Astrocyte (in vitro differentiated cells and primary cell): ENCODE measurements at regions not wholly inside any gene's neighbourhood (a gene's known extent, or its start where the extent isn't known, plus 50 kb on each side); places are given as distances from the start of the nearest gene placed in this dataset.

Source experiments
- CTCF ChIP-seq: IDR thresholded peaks from 2 replicates; pipeline ENCODE4 v1.5.1; 2011; ENCODE audit warnings: low read depth, mild to moderate bottlenecking, inconsistent platforms, low read length, moderate library complexity; ENCODE audit not compliant: insufficient read depth
- EZH2 ChIP-seq: IDR thresholded peaks from 2 replicates; pipeline ENCODE4 v1.6.1; 2012; ENCODE audit warnings: mild to moderate bottlenecking, low read length, inconsistent platforms; ENCODE audit not compliant: insufficient read depth

DNA sequence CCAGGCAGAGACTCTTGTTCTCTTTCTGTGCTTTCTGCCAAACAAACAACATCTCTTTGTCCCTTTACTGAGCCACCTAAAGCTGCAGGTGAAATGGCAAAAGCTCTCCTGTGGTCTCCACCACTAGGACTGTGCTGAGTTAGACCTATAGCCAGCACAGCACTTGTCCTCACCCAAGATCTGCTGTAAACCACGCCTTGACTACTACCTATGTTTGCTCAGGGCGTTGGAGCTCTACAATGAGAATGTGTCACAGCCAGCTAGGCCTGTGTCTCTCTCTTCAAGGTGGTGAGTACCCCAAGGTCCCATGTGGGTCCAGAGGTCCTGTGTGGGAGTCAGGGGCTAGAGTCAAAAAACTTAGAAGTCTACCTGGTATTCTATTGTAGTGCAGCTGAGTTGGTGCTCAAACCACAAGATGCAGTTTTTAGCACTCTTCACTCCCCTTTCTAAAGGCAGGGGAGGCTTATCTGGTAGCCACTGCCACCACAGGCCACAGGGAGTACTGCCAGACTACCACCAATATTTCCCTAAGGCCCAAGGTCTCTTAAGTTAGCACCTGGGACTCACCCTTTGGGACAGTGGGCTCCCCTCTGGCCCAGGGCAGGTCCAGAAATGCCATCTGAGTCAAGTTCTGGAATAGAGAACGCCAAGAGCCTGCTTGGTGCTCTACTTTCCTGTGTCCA lies 96.8 kb upstream of the RPRM start:
- TF ChIP-seq CTCF (no peak), EZH2 (no peak)
